ENCODE measurements at regions not wholly inside any gene's neighbourhood (a gene's known extent, or its start where the extent isn't known, plus 50 kb on each side); places are given as distances from the start of the nearest gene placed in this dataset.

DNA sequence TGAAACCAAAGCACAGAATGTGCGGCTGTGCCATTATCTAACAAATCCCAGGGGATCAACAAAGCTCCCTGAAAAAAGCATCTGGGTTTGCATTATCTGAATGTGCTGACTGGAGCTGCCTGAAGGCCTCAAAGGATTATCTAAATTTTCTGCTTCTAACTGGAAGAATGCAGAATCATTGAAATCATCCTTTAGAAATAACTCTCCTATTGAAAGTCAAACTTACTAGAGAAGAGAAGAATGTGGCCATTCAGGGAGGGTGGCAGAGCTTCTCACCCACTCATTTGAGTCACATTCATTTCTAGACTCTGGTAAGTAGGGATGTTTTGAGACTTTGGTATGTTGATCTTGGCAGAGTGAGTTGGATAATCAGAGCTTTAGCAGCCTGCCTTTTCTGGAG lies 220.6 kb upstream of the RGS6 start:
- Histone ChIP-seq H3K4me1 (ENCODE audit: control insufficient read depth, insufficient read depth, low read length) (no peaks in the 10 kb centered on the region), H3K4me3 (ENCODE audit: low read depth, low read length) (no peak overlapping the region), H3K36me3 (ENCODE audit: control insufficient read depth, insufficient read depth, low read length) (no peaks in the 10 kb centered on the region), H3K9me3 (ENCODE audit: control insufficient read depth, insufficient read depth, low read length) (no peaks in the 10 kb centered on the region), H3K27me3 (ENCODE audit: control insufficient read depth, insufficient read depth, low read length) (no peaks in the 10 kb centered on the region), H3K9ac (ENCODE audit: low read depth, low read length) (no peak overlapping the region)

DNA sequence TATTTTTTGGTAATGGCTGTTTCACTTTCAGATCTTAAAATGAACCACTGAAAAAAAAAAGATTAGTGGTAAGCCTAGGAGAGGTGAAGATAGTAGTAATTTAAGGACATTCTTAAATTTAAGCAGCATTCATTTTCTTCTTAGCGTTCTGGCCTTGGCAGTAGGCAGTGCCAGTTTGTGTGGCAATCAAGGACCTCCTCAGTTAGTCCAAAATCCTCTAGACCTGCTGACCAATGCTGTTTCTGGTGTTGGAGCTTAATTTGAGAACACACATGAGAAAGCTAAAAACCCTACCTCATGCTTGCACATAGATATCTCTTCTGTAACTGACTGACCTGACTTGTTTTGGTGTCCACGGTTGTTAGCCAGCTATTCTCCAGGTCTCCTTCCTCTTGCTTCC lies 219.8 kb upstream of the RGS6 start:
- Histone ChIP-seq H3K4me3 (ENCODE audit: low read depth, low read length) (no peak overlapping the region), H3K9ac (ENCODE audit: low read depth, low read length) (no peak overlapping the region), H3K27me3 (ENCODE audit: control insufficient read depth, insufficient read depth, low read length) (no peaks in the 10 kb centered on the region), H3K36me3 (ENCODE audit: control insufficient read depth, insufficient read depth, low read length) (no peaks in the 10 kb centered on the region), H3K4me1 (ENCODE audit: control insufficient read depth, insufficient read depth, low read length) (no peaks in the 10 kb centered on the region), H3K9me3 (ENCODE audit: control insufficient read depth, insufficient read depth, low read length) (no peaks in the 10 kb centered on the region)

DNA sequence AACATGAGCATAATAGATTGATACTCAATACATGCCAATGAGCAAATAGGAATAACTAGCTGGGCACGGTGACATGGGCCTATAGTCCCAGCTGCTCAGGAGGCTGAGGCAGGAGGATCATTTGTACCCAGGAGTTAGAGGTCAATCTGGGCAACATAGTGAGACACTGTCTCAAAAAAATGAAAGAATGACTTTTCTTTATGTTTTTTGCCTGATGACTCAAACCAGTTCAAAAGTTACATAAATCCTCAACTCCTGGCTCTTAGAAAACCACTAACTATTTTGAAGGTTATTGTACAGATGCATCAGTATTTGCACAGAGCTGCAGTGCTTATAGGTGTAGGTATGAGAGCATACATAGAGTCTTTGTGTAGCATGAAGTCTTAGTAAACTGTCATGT lies 219.2 kb upstream of the RGS6 start:
- Histone ChIP-seq H3K4me3 (ENCODE audit: low read depth, low read length) (no peak overlapping the region), H3K4me1 (ENCODE audit: control insufficient read depth, insufficient read depth, low read length) (no peaks in the 10 kb centered on the region), H3K27me3 (ENCODE audit: control insufficient read depth, insufficient read depth, low read length) (no peaks in the 10 kb centered on the region), H3K9me3 (ENCODE audit: control insufficient read depth, insufficient read depth, low read length) (no peaks in the 10 kb centered on the region), H3K36me3 (ENCODE audit: control insufficient read depth, insufficient read depth, low read length) (no peaks in the 10 kb centered on the region), H3K9ac (ENCODE audit: low read depth, low read length) (no peak overlapping the region)

DNA sequence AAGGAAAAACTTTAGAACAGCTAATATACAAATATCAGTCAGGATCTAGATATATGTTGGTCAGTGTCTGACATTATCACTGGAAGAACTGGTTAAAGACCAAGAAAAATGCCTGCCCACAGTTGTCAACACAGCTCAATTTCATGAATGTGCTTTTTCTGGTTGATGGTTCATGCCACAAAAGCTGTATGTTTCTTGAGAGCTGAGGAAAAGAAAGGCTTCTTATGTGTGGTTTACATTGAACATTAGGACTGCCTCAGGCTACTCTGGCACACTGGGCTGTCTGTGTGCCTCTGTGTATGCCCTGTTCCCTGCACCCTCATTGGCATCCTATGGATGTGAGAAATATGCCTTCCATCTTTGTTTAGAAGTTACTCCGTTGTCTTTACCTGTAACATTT lies 218.8 kb upstream of the RGS6 start:
- no peaks in the 10 kb centered on the region for H3K36me3 ChIP-seq (ENCODE audit: control insufficient read depth, insufficient read depth, low read length)
- no peak overlapping the region for H3K9ac ChIP-seq (ENCODE audit: low read depth, low read length)
- H3K4me3 ChIP-seq (ENCODE audit: low read depth, low read length) = no peak overlapping the region
- H3K27me3 ChIP-seq (ENCODE audit: control insufficient read depth, insufficient read depth, low read length) = no peaks in the 10 kb centered on the region
- H3K4me1 ChIP-seq (ENCODE audit: control insufficient read depth, insufficient read depth, low read length) = no peaks in the 10 kb centered on the region
- no peaks in the 10 kb centered on the region for H3K9me3 ChIP-seq (ENCODE audit: control insufficient read depth, insufficient read depth, low read length)

DNA sequence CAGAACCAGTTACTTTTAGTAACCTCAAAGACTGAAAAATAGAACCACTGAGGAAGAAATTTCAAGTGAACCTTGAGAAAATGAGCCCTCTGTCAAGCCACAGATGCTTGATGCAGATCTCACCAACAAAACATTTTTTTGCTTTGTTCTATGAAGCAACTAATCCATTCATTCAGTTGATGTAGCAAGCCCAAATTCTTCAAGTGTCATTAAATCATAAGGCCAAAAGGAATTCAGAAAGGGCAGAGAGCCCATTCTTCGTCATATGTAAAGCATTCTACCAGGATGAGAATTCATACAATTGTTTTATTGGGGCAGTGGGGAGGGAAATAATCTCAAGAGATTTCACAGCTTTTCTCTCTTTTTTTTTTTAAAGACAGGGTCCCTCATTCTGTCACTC lies 218.0 kb upstream of the RGS6 start:
- Histone ChIP-seq H3K4me1 (ENCODE audit: control insufficient read depth, insufficient read depth, low read length) (no peaks in the 10 kb centered on the region), H3K36me3 (ENCODE audit: control insufficient read depth, insufficient read depth, low read length) (no peaks in the 10 kb centered on the region)

DNA sequence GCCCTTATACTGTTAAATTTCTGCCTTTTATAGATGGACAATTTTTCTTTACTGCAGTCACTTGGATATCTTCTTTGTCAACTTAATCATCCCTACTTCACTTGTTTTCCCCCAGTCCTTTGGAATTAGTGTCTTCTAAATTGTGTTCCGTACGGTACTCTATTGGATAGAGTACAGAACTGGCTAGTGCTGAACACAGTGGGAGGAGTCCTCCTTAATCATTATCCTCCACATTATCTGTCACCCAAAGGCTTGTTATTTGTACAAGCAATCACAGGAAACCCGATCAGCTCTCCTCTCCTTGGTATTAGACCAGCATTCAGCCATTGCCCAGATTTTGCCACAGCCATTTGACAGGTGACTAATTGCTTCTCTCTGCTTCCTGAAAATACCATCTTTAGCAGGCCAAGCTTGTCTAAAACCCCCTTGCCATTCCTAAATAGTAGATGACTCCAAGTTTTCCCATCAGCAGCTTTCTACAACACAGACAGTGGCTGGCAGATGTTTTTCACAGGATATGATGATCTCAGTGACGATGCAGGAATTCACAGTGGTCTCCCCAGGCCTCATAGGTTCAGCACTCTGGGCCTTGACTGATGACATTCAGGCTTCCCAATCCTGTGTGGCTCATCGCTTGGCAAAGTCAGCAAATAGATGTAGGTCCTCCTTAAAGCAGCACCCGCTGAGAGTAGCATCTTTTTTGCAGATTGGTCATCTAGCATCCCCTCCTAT lies 216.0 kb upstream of the RGS6 start:
- no peak overlapping the region for H3K4me3 ChIP-seq (ENCODE audit: low read depth, low read length)
- no peaks in the 10 kb centered on the region for H3K9me3 ChIP-seq (ENCODE audit: control insufficient read depth, insufficient read depth, low read length)
- H3K4me1 ChIP-seq (ENCODE audit: control insufficient read depth, insufficient read depth, low read length) = no peaks in the 10 kb centered on the region
- no peaks in the 10 kb centered on the region for H3K36me3 ChIP-seq (ENCODE audit: control insufficient read depth, insufficient read depth, low read length)
- H3K9ac ChIP-seq (ENCODE audit: low read depth, low read length) = no peak overlapping the region
- no peaks in the 10 kb centered on the region for H3K27me3 ChIP-seq (ENCODE audit: control insufficient read depth, insufficient read depth, low read length)

More for the DNA sequence above, 218.0 kb upstream of the RGS6 start:
- Histone ChIP-seq H3K9ac (ENCODE audit: low read depth, low read length) (no peak overlapping the region), H3K27me3 (ENCODE audit: control insufficient read depth, insufficient read depth, low read length) (no peaks in the 10 kb centered on the region), H3K4me3 (ENCODE audit: low read depth, low read length) (no peak overlapping the region), H3K9me3 (ENCODE audit: control insufficient read depth, insufficient read depth, low read length) (no peaks in the 10 kb centered on the region)

DNA sequence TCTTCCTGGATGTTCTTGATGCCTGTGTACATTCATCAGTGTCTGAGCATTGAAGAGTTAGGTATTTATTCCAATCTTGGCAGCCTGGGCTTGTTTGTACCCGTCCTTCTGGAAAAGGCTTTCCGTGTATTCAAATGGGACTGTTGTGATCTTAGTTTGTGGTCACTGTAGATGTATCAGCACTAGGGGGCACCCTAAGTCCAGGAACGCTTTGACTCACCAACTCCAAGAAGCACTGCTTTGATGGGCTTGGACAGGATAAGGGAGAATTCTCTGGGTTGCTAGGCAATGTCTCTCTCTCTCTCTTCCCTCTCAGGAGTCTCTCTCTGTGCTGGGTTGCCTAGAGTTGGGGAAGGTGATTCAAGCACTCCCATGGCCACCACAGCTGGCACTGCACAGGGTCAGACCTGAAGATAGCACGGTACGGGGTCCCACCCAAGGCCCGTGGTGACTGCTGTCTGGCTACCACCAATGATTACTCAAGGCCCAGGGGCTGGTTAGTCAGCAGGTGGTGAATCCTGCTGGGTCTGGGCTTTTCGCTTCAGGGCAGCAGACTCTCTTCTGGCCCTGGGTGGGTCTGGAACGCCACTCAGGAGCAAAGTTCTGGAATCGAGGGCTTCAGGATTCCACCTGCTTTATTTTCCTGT lies 211.1 kb upstream of the RGS6 start:
- Histone ChIP-seq H3K4me3 (ENCODE audit: low read depth, low read length) (no peak overlapping the region), H3K9me3 (ENCODE audit: control insufficient read depth, insufficient read depth, low read length) (no peaks in the 10 kb centered on the region), H3K4me1 (ENCODE audit: control insufficient read depth, insufficient read depth, low read length) (no peaks in the 10 kb centered on the region), H3K27me3 (ENCODE audit: control insufficient read depth, insufficient read depth, low read length) (no peaks in the 10 kb centered on the region), H3K36me3 (ENCODE audit: control insufficient read depth, insufficient read depth, low read length) (no peaks in the 10 kb centered on the region), H3K9ac (ENCODE audit: low read depth, low read length) (no peak overlapping the region)

DNA sequence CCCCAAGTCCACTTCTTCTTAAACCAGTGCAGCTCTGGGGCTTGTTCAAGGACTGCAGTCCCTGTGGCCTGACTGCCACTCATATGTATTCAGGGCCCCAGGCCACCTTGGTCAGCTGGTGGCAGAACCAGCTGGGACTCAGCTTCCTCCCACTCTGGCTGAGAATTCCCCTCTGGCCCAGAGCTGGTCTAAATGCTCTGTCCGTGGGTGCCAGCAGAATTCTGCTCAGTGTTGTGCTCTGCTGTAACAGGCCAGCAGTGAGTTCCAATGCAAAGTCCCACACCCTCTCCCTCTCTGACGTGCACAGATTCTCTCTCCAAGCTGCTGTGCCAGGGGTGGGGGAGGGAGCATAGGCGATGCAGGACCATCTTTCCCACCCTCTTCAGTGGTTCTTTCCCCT lies 210.4 kb upstream of the RGS6 start:
- H3K9ac ChIP-seq (ENCODE audit: low read depth, low read length) = no peak overlapping the region
- H3K27me3 ChIP-seq (ENCODE audit: control insufficient read depth, insufficient read depth, low read length) = no peaks in the 10 kb centered on the region
- H3K9me3 ChIP-seq (ENCODE audit: control insufficient read depth, insufficient read depth, low read length) = no peaks in the 10 kb centered on the region
- H3K36me3 ChIP-seq (ENCODE audit: control insufficient read depth, insufficient read depth, low read length) = no peaks in the 10 kb centered on the region
- H3K4me1 ChIP-seq (ENCODE audit: control insufficient read depth, insufficient read depth, low read length) = no peaks in the 10 kb centered on the region
- no peak overlapping the region for H3K4me3 ChIP-seq (ENCODE audit: low read depth, low read length)

DNA sequence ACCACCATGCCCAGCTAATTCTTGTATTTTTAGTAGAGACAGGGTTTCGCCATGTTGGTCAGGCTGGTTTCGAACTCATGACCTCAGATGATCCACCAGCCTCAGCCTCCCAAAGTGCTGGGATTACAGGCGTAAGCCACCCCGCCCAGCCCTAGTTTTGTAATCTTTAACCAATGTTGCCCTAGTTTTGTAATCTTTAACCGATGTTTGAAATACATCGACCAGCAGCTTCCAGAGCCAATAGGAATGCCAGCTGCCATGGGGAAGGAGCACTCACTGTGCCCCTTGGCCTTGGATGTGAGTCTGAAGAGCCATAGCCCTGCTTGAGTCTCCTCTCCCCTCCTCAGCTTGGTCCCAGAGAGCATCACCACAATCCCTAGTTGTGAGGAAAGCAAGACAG lies 209.3 kb upstream of the RGS6 start:
- no peaks in the 10 kb centered on the region for H3K36me3 ChIP-seq (ENCODE audit: control insufficient read depth, insufficient read depth, low read length)
- no peaks in the 10 kb centered on the region for H3K9me3 ChIP-seq (ENCODE audit: control insufficient read depth, insufficient read depth, low read length)
- H3K9ac ChIP-seq (ENCODE audit: low read depth, low read length) = no peak overlapping the region
- no peaks in the 10 kb centered on the region for H3K27me3 ChIP-seq (ENCODE audit: control insufficient read depth, insufficient read depth, low read length)
- no peak overlapping the region for H3K4me3 ChIP-seq (ENCODE audit: low read depth, low read length)
- H3K4me1 ChIP-seq (ENCODE audit: control insufficient read depth, insufficient read depth, low read length) = no peaks in the 10 kb centered on the region

DNA sequence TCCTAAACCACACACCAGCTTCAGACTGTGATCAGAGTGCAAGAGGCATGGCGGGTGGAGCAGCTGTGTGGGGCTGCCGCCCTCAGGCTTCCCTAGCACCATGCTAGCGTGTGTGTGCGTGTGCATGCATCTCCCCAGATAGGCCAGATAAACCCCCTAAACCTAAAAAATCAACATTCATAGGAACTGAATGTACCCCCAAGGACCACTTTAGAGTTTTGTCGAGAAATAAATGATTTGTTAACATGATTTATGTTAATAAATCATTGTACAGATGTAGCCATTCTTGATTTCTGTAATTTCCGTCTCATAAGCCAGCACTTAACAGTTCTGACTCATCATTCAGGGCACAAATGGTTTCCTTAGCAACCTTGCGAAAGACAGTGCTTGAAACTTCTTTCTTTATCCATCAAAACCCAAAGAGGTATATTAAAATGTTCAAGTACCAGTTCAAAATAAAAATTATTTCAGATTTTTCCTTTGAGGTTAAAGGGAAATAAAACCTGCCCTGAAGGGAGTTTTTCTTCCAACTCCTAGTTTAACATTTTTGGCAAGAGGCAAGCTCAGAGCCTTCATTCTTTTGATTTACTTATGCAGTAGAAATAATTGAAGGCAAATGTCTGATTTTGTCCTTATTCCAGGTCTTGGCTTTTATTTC lies 206.2 kb upstream of the RGS6 start:
- no peak overlapping the region for H3K9ac ChIP-seq (ENCODE audit: low read depth, low read length)

DNA sequence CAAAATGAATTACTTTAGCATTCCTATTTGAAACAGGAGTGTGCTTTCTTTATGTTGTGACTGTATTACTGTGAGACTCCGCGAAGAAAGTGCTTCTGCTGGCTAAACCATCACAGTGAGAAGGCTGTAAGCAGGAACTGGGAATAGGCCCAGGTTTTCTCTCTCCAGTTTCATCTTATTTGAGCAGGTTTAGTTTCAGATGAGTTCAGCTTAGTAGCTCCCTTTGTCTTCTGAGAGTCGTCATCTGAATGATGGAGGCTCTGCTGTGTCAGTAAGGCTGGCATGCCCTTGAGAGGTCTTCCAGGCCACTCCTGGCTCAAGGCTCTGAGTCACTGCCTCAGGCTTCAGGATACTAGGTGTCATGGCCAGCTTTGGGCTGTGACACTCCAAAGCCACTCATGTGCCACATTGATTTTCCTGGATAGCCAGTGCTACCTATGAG lies 205.6 kb upstream of the RGS6 start:
- Histone ChIP-seq H3K9ac (ENCODE audit: low read depth, low read length) (no peak overlapping the region), H3K4me3 (ENCODE audit: low read depth, low read length) (no peak overlapping the region), H3K36me3 (ENCODE audit: control insufficient read depth, insufficient read depth, low read length) (peaks cover 15% of the 10 kb centered on the region), H3K9me3 (ENCODE audit: control insufficient read depth, insufficient read depth, low read length) (no peaks in the 10 kb centered on the region), H3K4me1 (ENCODE audit: control insufficient read depth, insufficient read depth, low read length) (no peaks in the 10 kb centered on the region), H3K27me3 (ENCODE audit: control insufficient read depth, insufficient read depth, low read length) (no peaks in the 10 kb centered on the region)

More for the DNA sequence above, 206.2 kb upstream of the RGS6 start:
- Histone ChIP-seq H3K4me1 (ENCODE audit: control insufficient read depth, insufficient read depth, low read length) (no peaks in the 10 kb centered on the region), H3K4me3 (ENCODE audit: low read depth, low read length) (no peak overlapping the region), H3K27me3 (ENCODE audit: control insufficient read depth, insufficient read depth, low read length) (no peaks in the 10 kb centered on the region), H3K9me3 (ENCODE audit: control insufficient read depth, insufficient read depth, low read length) (no peaks in the 10 kb centered on the region), H3K36me3 (ENCODE audit: control insufficient read depth, insufficient read depth, low read length) (peaks cover 12% of the 10 kb centered on the region)

DNA sequence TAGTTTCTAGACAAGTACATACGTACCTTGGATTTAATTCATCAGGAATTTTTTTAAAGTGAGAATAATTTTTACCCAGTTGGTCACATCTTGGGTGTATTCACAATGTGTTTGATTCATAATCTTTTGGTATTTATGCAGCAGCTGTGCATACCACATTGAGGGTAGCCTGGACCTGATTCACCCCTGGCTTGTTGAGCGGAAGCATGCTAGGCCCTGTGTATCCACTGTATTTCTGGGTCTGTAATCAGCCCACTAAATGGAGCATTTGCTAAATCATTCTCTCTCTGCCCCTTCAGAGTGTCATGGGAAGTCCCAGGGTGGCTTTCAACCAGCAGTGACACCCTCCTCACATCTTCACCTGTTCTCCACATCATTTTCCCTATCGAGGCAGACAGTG lies 203.8 kb upstream of the RGS6 start:
- H3K4me1 ChIP-seq (ENCODE audit: control insufficient read depth, insufficient read depth, low read length) = no peaks in the 10 kb centered on the region
- H3K36me3 ChIP-seq (ENCODE audit: control insufficient read depth, insufficient read depth, low read length) = peaks cover 18% of the 10 kb centered on the region
- no peaks in the 10 kb centered on the region for H3K27me3 ChIP-seq (ENCODE audit: control insufficient read depth, insufficient read depth, low read length)
- no peaks in the 10 kb centered on the region for H3K9me3 ChIP-seq (ENCODE audit: control insufficient read depth, insufficient read depth, low read length)
- H3K4me3 ChIP-seq (ENCODE audit: low read depth, low read length) = no peak overlapping the region
- H3K9ac ChIP-seq (ENCODE audit: low read depth, low read length) = no peak overlapping the region
